ENCODE measurements at regions not wholly inside any gene's neighbourhood (a gene's known extent, or its start where the extent isn't known, plus 50 kb on each side); places are given as distances from the start of the nearest gene placed in this dataset.

DNA sequence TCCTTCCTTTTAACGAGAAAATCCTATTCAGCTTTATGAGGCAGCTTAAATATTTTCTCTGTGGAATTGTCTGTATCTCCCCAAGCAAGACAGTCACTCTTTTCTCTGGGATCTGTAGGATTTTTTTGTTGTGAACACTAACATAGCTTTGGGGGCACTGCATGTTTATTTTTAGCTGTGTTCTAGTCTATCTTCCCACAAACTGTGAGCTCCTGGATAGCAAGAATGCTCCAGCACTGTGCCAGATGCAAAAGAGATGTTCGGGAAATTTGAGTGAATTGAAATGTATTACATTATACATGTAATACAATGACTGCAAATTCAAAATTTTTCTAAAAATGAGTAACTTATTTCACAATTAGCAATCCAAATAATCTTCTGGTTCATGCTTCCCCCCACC is 282.2 kb downstream of the PLPP3 start:
- no peak overlapping the region for H3K4me3 Mint-ChIP-seq (ENCODE audit: unreplicated experiment)
- H3K27me3 Mint-ChIP-seq (ENCODE audit: unreplicated experiment) = peaks cover 3% of the 10 kb centered on the region
- TF ChIP-seq CTCF (IDR thresholded peaks at IDR 0.05; ENCODE audit: unreplicated experiment) = no peak
- H3K4me1 Mint-ChIP-seq (ENCODE audit: unreplicated experiment) = peaks cover 7% of the 10 kb centered on the region
- no peak for DNase-seq (ENCODE audit: low spot score)
- no peak overlapping the region for H3K27ac Mint-ChIP-seq (ENCODE audit: unreplicated experiment)
- no peaks in the 10 kb centered on the region for H3K9me3 Mint-ChIP-seq (ENCODE audit: unreplicated experiment)
- no peaks in the 10 kb centered on the region for H3K36me3 Mint-ChIP-seq (ENCODE audit: low read depth, unreplicated experiment)

GRCh38 chr1:56295949-56296929 is 283.1 kb downstream of the PLPP3 start:
- Mint-ChIP-seq H3K27me3 (ENCODE audit: unreplicated experiment) (peaks cover 3% of the 10 kb centered on the region), H3K36me3 (ENCODE audit: low read depth, unreplicated experiment) (no peaks in the 10 kb centered on the region), H3K4me1 (ENCODE audit: unreplicated experiment) (peaks cover 16% of the 10 kb centered on the region), H3K27ac (ENCODE audit: unreplicated experiment) (no peak overlapping the region), H3K9me3 (ENCODE audit: unreplicated experiment) (no peaks in the 10 kb centered on the region), H3K4me3 (ENCODE audit: unreplicated experiment) (no peak overlapping the region)
- no peak for TF ChIP-seq CTCF (IDR thresholded peaks at IDR 0.05; ENCODE audit: unreplicated experiment)
- DNase-seq (ENCODE audit: low spot score) = no peak

DNA sequence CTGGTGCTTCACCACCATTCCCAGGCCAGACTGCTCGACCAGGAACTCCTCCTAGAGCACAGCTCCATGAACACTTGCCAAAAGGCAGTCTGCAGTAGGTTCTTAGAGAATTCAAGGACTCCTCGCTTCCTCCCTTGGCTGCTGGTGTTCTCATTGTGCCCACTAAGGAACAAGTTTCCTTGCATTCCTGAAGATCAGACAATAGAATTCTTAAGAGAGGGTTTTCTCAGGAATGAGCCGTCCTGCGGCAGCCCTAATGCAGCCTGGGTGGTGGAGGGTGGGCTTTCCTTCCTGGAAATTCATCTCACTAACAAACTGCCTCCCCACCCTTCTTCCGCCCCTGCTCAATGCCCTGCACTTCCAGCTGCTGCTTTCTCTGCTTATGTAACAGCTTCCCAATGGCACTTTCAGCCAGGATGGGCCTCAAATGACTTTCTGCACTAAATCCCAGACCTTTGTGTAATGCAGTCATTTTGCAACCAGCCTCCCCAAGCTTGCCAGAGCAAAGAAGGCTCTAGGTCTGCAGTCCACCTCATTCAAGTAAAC is 287.9 kb downstream of the PLPP3 start:
- DNase-seq (ENCODE audit: low spot score) = peak; percentile 22
- H3K4me3 Mint-ChIP-seq (ENCODE audit: unreplicated experiment) = no peak overlapping the region
- TF ChIP-seq CTCF (IDR thresholded peaks at IDR 0.05; ENCODE audit: unreplicated experiment) = no peak
- H3K9me3 Mint-ChIP-seq (ENCODE audit: unreplicated experiment) = no peaks in the 10 kb centered on the region
- H3K4me1 Mint-ChIP-seq (ENCODE audit: unreplicated experiment) = peaks cover 20% of the 10 kb centered on the region
- H3K27me3 Mint-ChIP-seq (ENCODE audit: unreplicated experiment) = peaks cover 3% of the 10 kb centered on the region
- no peaks in the 10 kb centered on the region for H3K36me3 Mint-ChIP-seq (ENCODE audit: low read depth, unreplicated experiment)
- H3K27ac Mint-ChIP-seq (ENCODE audit: unreplicated experiment) = peak overlapping the region; percentile 15

DNA sequence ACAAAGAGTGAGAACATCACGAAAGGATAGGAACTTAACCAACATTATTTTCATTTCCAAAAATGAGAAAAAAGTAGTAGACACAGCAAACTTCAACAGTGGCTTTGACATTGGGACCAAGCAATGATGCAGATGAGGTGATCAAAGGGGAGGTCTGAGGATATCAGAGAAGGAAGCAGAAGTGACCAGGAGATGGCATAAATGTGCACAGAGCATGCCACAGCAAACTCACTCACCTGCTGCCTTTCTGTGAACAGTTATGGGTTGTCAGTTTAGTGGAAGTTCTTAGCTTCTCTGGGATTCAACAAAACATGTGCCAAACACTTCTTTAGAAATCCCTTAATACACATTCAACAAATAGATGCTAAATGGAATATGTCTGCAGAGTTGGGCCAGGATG is 290.1 kb downstream of the PLPP3 start:
- H3K27ac Mint-ChIP-seq (ENCODE audit: unreplicated experiment) = no peak overlapping the region
- H3K4me3 Mint-ChIP-seq (ENCODE audit: unreplicated experiment) = no peak overlapping the region
- no peak for DNase-seq (ENCODE audit: low spot score)
- peaks cover 15% of the 10 kb centered on the region for H3K4me1 Mint-ChIP-seq (ENCODE audit: unreplicated experiment)
- H3K27me3 Mint-ChIP-seq (ENCODE audit: unreplicated experiment) = no peaks in the 10 kb centered on the region
- no peaks in the 10 kb centered on the region for H3K36me3 Mint-ChIP-seq (ENCODE audit: low read depth, unreplicated experiment)
- no peaks in the 10 kb centered on the region for H3K9me3 Mint-ChIP-seq (ENCODE audit: unreplicated experiment)
- no peak for TF ChIP-seq CTCF (IDR thresholded peaks at IDR 0.05; ENCODE audit: unreplicated experiment)

- no peak for TF ChIP-seq CTCF (IDR thresholded peaks at IDR 0.05; ENCODE audit: unreplicated experiment)
- H3K36me3 Mint-ChIP-seq (ENCODE audit: low read depth, unreplicated experiment) = no peaks in the 10 kb centered on the region
Observed at GRCh38 chr1:56287721-56288120, 291.6 kb downstream of the PLPP3 start.

More at GRCh38 chr1:56287721-56288120, 291.6 kb downstream of the PLPP3 start:
- DNase-seq (ENCODE audit: low spot score) = no peak
- Mint-ChIP-seq H3K4me3 (ENCODE audit: unreplicated experiment) (no peak overlapping the region), H3K9me3 (ENCODE audit: unreplicated experiment) (no peaks in the 10 kb centered on the region), H3K27me3 (ENCODE audit: unreplicated experiment) (no peaks in the 10 kb centered on the region), H3K4me1 (ENCODE audit: unreplicated experiment) (peaks cover 15% of the 10 kb centered on the region), H3K27ac (ENCODE audit: unreplicated experiment) (no peak overlapping the region)

All from endothelial cell (in vitro differentiated cells).